Tibial artery (tissue), 4 donors: ENCODE measurements at regions not wholly inside any gene's neighbourhood (a gene's known extent, or its start where the extent isn't known, plus 50 kb on each side); places are given as distances from the start of the nearest gene placed in this dataset.
"Not testable (repeated sequence)": the region's sequence is repeated elsewhere in the genome, so short reads cannot be mapped to it uniquely, and the experiment has no call there.

Experiments used
- DNase-seq, 2 donors: peaks; one replicate each; pipeline ENCODE4 v3.0.0-alpha.2; 2019
- H3K27ac ChIP-seq, 2 donors: fragments of 200-600 bp; sonication (generic) in 1 of 2; 1 replicate in 1 of 2; 2 replicates in 1 of 2; pipeline ENCODE4 v1.5.1; 2018 to 2019; ENCODE audit warnings: mild to moderate bottlenecking in 1 of 2
- H3K27me3 ChIP-seq, 2 donors: fragments of 200-600 bp; sonication (generic) in 1 of 2; one replicate each; pipeline versions ENCODE4 v1.5.1 to v1.6.0; 2016 to 2019
- H3K36me3 ChIP-seq, 3 donors: fragments of 200-600 bp; sonication (generic) in 2 of 3; one replicate each; pipeline ENCODE4 v1.5.1; 2016 to 2019; ENCODE audit warnings: mild to moderate bottlenecking in 2 of 3
- H3K4me1 ChIP-seq, 4 donors: fragments of 200-600 bp; sonication (generic) in 2 of 4; 1 replicate in 3 of 4; 2 replicates in 1 of 4; pipeline ENCODE4 v1.5.1; 2016 to 2019
- H3K4me3 ChIP-seq, 2 donors: fragments of 200-600 bp; sonication (generic) in 1 of 2; 1 replicate in 1 of 2; 2 replicates in 1 of 2; pipeline ENCODE4 v1.5.1; 2018 to 2019; ENCODE audit warnings: mild to moderate bottlenecking in 2 of 2
- H3K9me3 ChIP-seq, 3 donors: fragments of 200-600 bp; sonication (generic) in 1 of 3; one replicate each; pipeline ENCODE4 v1.5.1; 2016 to 2019
- intact Hi-C: fragments of 100-400 bp; cut with DNase I; formaldehyde crosslinking; loops from one replicate; pipeline ENCODE4 v1.15.0; 2023; ENCODE audit warnings: low total_unique reads
- TF ChIP-seq, protein P1 (sequence below), 2 experiments: fragments of 200-600 bp in 1 of 2; fragments of 450-650 bp in 1 of 2; IDR thresholded peaks; one replicate each; pipeline ENCODE4 v1.5.1; 2017 to 2019; ENCODE audit warnings: antibody characterized with exemption in 2 of 2, mild to moderate bottlenecking in 1 of 2, moderate library complexity in 1 of 2

DNA sequence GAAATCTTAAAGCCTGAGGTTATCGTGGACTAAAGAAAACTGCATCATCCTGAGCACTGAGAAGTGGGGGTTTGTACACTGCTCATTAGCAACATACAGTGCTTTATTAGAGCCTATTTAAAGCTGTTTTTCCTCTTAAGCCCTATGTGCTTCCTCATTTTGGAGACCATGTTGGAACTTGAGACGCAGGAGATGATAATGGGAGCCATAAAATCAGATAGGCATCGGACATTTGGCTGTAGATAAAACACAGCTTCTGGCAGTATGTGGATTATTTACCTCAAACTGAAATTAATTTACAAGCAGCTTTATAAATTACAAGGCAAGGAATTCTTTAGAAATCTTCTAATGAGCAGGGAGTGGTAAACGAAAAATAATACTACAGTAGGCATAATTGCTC lies 147.7 kb upstream of the IVNS1ABP start:
- intact Hi-C loops: no loop called here
- no peaks in the 10 kb centered on the region for H3K27me3 ChIP-seq
- no peaks in the 10 kb centered on the region for H3K4me1 ChIP-seq
- H3K9me3 ChIP-seq: no peaks in the 10 kb centered on the region
- no peak for DNase-seq
- no peak overlapping the region for H3K4me3 ChIP-seq
- TF ChIP-seq, protein P1, sequence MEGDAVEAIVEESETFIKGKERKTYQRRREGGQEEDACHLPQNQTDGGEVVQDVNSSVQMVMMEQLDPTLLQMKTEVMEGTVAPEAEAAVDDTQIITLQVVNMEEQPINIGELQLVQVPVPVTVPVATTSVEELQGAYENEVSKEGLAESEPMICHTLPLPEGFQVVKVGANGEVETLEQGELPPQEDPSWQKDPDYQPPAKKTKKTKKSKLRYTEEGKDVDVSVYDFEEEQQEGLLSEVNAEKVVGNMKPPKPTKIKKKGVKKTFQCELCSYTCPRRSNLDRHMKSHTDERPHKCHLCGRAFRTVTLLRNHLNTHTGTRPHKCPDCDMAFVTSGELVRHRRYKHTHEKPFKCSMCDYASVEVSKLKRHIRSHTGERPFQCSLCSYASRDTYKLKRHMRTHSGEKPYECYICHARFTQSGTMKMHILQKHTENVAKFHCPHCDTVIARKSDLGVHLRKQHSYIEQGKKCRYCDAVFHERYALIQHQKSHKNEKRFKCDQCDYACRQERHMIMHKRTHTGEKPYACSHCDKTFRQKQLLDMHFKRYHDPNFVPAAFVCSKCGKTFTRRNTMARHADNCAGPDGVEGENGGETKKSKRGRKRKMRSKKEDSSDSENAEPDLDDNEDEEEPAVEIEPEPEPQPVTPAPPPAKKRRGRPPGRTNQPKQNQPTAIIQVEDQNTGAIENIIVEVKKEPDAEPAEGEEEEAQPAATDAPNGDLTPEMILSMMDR (IDR thresholded peaks at IDR 0.05): no peak
- H3K27ac ChIP-seq: no peak overlapping the region
- H3K36me3 ChIP-seq: no peaks in the 10 kb centered on the region

DNA sequence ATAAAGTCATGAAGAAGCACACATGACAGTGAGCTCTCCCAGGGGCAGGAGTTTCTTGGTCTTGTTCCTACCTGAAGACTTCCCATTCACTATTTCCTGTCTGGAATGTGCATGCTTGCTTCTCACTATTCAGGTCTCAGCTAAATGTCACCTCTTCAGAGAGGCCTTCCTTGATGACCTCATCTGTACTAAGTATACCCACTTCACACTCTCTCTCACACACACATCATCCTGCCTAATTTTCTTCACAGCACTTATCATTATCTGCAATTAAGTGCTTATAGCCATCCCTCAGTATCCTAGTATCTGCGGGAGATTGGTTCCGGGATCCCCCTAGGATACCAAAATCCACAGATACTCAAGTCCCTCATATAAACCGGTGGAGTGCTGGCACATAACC lies 146.4 kb upstream of the IVNS1ABP start:
- DNase-seq: no peak
- Histone ChIP-seq H3K4me3 (no peak overlapping the region), H3K36me3 (no peaks in the 10 kb centered on the region), H3K4me1 (no peaks in the 10 kb centered on the region), H3K9me3 (no peaks in the 10 kb centered on the region), H3K27me3 (no peaks in the 10 kb centered on the region), H3K27ac (no peak overlapping the region)
- intact Hi-C loops: no loop called here
- TF ChIP-seq, protein P1 (IDR thresholded peaks at IDR 0.05): no peak

DNA sequence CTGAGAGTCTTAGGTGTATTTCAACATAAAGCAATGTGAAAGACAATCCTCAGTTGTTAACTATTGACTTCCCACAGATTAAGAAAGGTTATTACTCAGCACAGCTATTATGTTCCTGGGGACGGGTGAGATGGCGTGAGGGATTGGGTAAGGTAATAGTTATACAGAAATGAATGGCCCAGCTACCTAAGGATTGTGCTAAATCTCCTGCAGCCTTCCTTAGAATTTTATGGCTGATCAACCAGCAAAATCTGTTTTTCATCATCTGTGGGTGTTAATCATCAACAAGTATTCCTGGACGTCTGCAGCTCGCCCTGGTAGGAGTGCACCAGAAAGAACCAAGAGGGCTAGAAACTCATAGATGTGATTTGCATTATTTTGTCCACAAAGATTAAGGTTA lies 146.0 kb upstream of the IVNS1ABP start:
- H3K9me3 ChIP-seq: no peaks in the 10 kb centered on the region
- H3K36me3 ChIP-seq: no peaks in the 10 kb centered on the region
- H3K4me3 ChIP-seq: no peak overlapping the region
- H3K27ac ChIP-seq: no peak overlapping the region
- TF ChIP-seq, protein P1 (IDR thresholded peaks at IDR 0.05): no peak
- no peak for DNase-seq
- intact Hi-C loops: no loop called here
- no peaks in the 10 kb centered on the region for H3K4me1 ChIP-seq
- no peaks in the 10 kb centered on the region for H3K27me3 ChIP-seq

DNA sequence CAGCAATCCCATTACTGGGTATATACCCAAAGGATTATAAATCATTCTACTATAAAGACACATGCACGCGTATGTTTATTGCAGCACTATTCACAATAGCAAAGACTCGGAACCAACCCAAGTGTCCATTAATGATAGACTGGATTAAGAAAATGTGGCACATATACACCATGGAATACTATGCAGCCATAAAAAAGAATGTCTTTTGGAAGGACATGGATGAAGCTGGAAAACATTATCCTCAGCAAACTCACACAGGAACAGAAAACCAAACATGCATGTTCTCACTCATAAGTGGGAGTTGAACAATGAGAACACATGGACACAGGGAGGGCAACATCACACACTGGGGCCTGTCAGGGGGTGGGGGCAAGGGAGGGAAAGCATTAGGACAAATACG lies 143.7 kb upstream of the IVNS1ABP start:
- H3K36me3 ChIP-seq, DNase-seq, H3K27ac ChIP-seq, H3K4me1 ChIP-seq, H3K27me3 ChIP-seq, H3K4me3 ChIP-seq, intact Hi-C loops, H3K9me3 ChIP-seq: not testable (repeated sequence)

DNA sequence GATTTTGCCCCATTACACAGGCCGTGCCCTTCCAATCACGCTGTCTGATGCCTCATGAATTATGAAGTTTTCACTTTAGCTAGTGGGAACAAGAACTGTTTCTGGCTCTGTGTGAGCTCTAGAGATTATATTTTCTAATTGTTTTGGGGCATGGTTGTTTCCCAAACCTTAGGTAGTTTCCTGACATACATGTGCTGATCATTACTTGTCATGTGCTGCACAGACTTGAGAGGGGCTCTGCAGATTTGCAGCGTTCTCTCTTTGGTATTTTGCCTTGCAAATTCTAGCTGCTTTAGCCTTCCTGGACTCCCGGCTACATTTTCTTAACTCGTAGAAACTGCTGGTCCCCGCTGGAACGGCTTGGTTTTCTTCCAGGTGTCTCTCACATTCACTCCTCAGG lies 142.1 kb upstream of the IVNS1ABP start:
- no peak for DNase-seq
- Histone ChIP-seq H3K27ac (no peak overlapping the region), H3K27me3 (no peaks in the 10 kb centered on the region), H3K4me1 (no peaks in the 10 kb centered on the region), H3K36me3 (no peaks in the 10 kb centered on the region), H3K4me3 (no peak overlapping the region), H3K9me3 (no peaks in the 10 kb centered on the region)
- TF ChIP-seq, protein P1 (IDR thresholded peaks at IDR 0.05): no peak
- intact Hi-C loops: no loop called here

DNA sequence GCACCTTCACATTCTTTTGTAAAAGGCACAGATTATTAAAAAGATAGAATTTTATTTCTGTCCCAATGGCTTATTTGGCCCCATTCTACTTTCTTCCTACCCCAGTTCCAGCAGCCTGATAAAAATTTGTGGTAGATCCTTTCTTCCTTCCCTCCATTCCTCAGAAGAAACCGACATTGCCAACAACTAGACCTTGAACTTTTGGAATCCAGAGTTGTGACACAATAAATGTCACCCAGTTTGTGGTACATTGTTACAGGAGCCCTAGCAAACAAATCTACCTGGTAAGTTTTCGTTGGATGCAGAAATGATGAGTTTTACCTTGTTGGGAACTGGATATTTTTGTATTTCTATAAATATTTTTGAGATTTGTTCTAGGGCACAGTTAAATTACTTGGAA lies 141.6 kb upstream of the IVNS1ABP start:
- Histone ChIP-seq H3K36me3 (no peaks in the 10 kb centered on the region), H3K9me3 (no peaks in the 10 kb centered on the region), H3K4me3 (no peak overlapping the region), H3K4me1 (no peaks in the 10 kb centered on the region), H3K27me3 (no peaks in the 10 kb centered on the region), H3K27ac (no peak overlapping the region)
- TF ChIP-seq, protein P1 (IDR thresholded peaks at IDR 0.05): no peak
- intact Hi-C loops: no loop called here
- no peak for DNase-seq
